Hematopoietic multipotent progenitor cell (in vitro differentiated cells): ENCODE measurements at regions not wholly inside any gene's neighbourhood (a gene's known extent, or its start where the extent isn't known, plus 50 kb on each side); places are given as distances from the start of the nearest gene placed in this dataset.

Experiments
- DNase-seq, 3 donors: peaks; one replicate each; pipeline ENCODE4 v3.0.0-alpha.2; 2011 to 2015; ENCODE audit warnings: low read depth in 2 of 3, low spot score in 2 of 3

DNA sequence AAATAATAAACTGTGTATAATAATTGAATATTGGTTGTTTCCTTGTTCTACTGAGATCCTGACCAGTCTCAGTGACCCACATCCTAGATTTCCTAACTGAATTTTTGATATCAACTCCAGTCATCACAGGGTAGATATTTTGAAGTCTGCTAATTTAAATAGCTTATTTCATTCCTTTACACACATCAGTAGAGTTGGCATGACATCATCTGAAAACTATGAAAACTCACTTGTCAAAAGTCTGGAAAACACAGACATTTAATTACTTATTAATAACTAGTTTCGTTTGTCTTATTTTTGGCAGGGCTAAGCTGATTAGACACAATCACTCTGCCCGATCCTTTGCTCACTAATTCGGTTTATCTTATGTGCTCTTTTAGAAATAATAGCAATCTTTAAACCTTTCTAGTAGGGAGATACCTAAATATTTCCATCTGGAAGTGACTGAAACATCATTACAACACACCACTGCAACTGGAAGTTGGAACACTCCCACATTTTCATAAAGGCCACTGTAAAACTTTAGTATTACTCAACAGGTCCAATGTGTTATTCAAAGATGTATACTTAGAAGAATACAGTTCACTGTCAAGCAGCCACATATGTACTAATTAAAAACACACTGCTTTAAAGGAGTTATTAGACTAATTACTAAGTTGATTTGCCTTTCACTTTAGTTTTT lies 198.4 kb upstream of the ZNF717 start:
- no peak for DNase-seq

DNA sequence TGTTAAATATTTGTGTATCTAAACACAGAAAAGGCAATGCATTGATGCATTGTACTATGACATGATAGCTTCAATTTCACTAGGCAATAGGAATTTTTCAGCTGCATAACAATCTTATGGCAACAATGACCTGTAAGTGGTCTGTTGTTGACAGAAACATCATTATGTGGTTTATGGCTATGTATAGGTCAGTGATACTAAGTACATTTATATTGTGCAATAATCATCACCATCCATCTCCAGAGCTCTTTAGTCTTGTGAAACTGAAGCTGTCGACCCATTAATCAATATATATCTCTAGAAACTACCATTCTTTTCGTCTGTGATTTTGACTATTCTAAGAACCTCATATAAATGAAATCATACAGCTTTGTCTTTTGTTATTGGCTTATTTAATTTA lies 200.1 kb upstream of the ZNF717 start:
- DNase-seq = no peak

- no peak for DNase-seq
These were observed 224.9 kb upstream of the ZNF717 start for GRCh38 chr3:76010252-76010651.

GRCh38 chr3:76011121-76011520 lies 225.8 kb upstream of the ZNF717 start:
- DNase-seq = no peak

DNA sequence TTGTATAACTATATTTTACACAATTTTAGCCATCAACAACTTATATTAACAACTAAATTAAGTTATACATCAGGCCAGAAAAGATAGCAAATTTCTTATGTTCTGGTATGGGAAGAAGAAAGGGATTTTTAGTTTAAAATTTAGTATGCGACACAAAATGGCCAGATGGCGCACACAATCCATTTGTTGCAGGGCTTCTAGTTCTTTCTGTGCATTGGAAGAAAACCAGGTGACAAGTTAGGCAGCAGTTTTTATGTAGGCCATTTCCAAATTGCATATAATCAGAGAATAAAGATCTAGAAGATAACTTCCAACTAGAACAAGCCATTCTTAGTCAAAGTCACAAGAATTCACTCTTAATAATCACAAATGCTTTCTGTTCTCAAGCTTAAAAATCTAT lies 230.1 kb upstream of the ZNF717 start:
- no peak for DNase-seq

GRCh38 chr3:76016111-76016510 lies 230.8 kb upstream of the ZNF717 start:
- no peak for DNase-seq

GRCh38 chr3:76016769-76017439 lies 231.6 kb upstream of the ZNF717 start:
- DNase-seq = no peak

DNA sequence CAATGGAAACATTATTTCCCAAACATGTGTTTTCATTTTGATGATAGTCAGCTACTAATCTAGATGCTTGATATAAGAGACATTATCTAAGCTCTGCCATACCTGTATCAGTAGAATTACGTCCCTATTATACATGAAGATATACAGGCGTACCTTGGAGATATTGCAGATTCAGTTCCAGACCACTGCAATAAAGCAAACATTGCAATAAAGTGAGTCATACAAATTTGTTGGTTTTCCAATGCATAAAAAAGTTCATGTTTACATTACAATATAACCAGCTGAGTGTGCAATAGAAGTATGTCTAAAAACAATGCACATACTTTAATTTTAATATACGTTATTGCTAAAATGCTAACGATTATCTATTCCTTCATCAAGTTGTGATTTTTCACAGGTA lies 236.0 kb upstream of the ZNF717 start:
- DNase-seq = no peak

- peak in 1 of 3 donors; percentile 1 for DNase-seq
These were observed 239.3 kb upstream of the ZNF717 start for GRCh38 chr3:76024640-76025039.

DNA sequence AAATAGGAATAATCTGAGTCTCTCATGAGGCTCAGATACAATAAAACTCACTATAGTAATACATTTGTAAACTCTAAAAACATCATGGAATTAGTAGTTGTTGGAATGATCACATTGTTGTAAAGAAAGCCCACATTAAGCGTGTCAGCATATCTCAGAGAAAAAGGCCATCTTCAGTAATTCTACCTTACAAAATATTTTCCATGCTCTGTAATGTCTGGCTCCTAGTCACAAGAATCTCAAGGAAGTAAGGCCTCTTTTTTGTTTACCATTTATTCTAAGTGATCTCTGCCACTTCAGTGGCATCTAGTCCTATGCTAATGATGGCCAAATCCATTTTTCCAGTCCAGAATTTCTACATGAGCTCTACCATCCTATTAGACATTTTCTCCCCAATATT lies 240.2 kb upstream of the ZNF717 start:
- DNase-seq = no peak

DNA sequence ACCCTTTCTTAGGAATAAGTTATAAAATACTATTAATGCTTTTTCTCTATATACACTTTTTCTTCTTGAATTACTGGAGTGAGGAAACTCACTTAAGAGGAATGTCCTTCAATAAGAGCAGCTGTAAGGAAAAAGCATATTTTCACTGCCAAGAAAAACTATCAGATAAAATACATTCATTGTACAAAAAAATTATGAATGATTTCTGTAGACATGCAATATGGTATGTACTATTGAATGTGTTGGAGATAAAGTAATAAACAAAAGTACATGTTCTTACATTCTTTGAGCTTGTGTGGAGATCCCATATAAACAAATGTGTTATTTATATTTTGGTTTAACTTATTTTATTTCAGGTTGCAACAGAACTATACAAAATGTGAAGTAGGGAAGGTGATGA lies 241.0 kb upstream of the ZNF717 start:
- no peak for DNase-seq

DNA sequence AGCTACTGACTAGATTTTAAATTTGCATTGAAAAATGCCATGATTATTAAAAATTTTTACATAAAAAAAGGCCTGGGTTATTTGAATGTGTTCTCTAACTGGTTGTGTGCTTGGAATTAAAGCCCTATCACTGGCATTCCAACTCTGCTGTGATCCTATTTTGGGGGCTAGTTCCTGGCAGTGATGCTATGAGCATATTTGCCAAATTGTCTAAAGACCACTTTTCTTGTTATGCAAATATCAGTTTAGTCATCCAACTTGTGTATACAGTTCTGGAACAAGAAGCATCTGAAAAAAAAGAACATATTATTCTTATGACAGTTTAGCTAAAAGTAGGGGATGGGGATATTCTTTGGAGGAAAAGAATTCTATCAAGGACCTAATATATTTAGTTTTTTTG lies 243.4 kb upstream of the ZNF717 start:
- DNase-seq = no peak

GRCh38 chr3:76034649-76035048 lies 249.3 kb upstream of the ZNF717 start:
- DNase-seq = no peak

DNA sequence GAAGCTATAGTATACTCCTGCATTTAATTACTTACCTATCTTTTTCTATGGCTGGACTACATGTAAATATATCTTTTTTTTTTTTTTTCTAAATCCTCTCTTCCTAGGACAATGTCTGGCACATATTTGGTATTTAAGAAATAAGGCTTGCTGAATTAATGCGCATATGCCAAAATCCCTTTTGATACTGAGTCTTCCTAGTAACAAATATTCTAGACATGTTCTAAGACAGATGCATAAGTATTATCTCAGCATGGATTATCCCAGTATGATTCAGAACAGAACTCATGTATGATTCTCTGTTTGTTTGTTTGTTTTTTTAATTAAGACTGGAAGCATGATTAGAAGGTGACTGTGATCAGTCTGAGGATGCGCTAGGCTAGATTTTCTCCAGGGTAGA lies 249.8 kb upstream of the ZNF717 start:
- DNase-seq = no peak

DNA sequence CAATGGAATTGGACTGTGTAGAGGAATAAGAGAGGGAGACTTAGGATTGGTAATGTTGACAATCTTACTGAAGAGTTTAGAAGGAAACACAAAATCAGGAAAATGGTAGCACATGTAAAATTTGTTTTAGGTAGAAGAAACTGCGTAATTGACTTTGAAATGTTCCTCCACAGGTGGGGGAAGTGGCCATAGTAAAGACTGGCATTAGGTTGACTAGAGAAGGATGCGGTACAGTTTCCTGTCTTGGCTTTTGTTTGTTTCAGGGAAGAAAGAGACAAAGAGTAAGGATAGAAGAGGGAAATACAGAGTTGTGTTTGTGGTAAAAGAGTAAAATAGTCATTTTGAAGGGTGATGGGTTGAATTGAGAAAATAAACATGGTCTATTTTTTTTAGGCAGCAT lies 253.6 kb upstream of the ZNF717 start:
- DNase-seq = no peak

GRCh38 chr3:76039431-76039830 lies 254.1 kb upstream of the ZNF717 start:
- DNase-seq = no peak

DNA sequence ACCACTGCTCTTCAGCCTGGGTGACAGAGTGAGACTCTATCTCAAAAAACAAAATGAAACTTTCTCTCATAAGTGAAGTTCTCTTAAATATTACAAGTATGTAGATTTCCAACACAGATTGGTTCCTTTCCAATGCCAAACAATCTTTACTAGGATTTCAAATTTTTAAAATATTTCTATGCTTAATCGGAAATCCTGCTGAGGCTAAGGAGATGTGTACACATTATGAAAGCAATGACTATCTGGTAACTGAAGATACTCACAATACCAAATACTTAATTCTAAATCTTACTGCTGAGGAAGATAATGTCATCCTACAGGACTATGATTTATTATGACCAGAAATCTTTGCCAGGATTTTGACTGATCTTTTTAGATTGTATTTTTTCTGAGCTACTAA lies 255.6 kb upstream of the ZNF717 start:
- DNase-seq = no peak

GRCh38 chr3:76043746-76044145 lies 258.4 kb upstream of the ZNF717 start:
- no peak for DNase-seq

- peak in 2 of 3 donors; percentile 1 to 18 for DNase-seq
These were observed 259.6 kb upstream of the ZNF717 start for GRCh38 chr3:76044601-76045600.

DNA sequence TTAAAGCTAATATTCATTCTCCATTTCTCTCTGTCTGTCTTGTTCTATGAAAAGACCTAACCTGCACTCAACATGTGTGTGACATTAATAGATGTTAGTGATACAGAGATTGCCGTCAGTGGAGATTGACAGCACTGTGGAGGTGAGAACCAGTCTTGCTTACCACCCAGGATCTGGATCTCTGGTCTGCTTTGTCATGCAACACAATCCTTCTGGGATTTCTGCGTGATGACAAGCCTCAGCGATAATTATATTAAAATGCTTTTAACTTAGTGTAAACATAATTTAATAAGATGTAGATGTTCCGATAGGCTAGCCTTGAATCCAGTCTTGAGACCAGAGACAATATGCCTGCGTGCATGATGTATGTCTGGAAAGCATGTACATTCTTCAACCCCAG lies 262.0 kb upstream of the ZNF717 start:
- no peak for DNase-seq

DNA sequence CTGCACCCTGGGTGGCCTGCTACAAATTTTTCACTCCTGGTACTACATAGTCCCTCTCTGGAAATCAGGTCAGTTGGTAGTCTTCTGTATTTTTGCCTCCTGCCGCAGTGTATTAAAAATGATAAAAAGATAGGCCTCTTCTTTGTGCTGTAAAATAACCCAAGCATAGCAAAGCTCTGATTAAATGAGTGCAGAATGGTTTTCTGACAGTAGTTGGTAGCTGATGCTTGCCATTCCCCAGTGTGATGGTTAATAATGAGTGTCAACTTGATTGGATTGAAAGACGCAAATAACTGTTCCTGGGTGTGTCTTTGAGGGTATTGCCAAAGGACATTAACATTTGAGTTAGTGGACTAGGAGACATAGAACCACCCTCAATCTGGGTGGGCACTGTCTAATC lies 264.4 kb upstream of the ZNF717 start:
- DNase-seq = no peak
